Cerebellar cortex (tissue), 1 donor: ENCODE measurements at regions not wholly inside any gene's neighbourhood (a gene's known extent, or its start where the extent isn't known, plus 50 kb on each side); places are given as distances from the start of the nearest gene placed in this dataset.
"Not testable (repeated sequence)": the region's sequence is repeated elsewhere in the genome, so short reads cannot be mapped to it uniquely, and the experiment has no call there.

ENCODE experiments used
- DNase-seq: peaks from one replicate; pipeline ENCODE4 v3.0.0-alpha.2; 2015; ENCODE audit warnings: low spot score

GRCh38 chr3:168976969-168977368 lies 686.5 kb downstream of the MECOM start:
- DNase-seq, result no peak

GRCh38 chr3:168975576-168975975 lies 687.9 kb downstream of the MECOM start:
- no peak for DNase-seq

- DNase-seq, result no peak
These were observed 688.7 kb downstream of the MECOM start for GRCh38 chr3:168974617-168975403.

GRCh38 chr3:168973897-168974296 lies 689.6 kb downstream of the MECOM start:
- no peak for DNase-seq

GRCh38 chr3:168973206-168973605 lies 690.3 kb downstream of the MECOM start:
- no peak for DNase-seq

GRCh38 chr3:168968609-168969008 lies 694.9 kb downstream of the MECOM start:
- DNase-seq, result no peak

- DNase-seq, result no peak
These were observed 698.8 kb downstream of the MECOM start for GRCh38 chr3:168964736-168965135.

GRCh38 chr3:168961271-168961670 lies 702.2 kb downstream of the MECOM start:
- no peak for DNase-seq

- DNase-seq, result no peak
These were observed 703.8 kb downstream of the MECOM start for GRCh38 chr3:168959731-168960130.

GRCh38 chr3:168958466-168958865 lies 705.0 kb downstream of the MECOM start:
- DNase-seq, result no peak

- no peak for DNase-seq
These were observed 707.4 kb downstream of the MECOM start for GRCh38 chr3:168956076-168956475.

GRCh38 chr3:168952551-168952950 lies 711.0 kb downstream of the MECOM start:
- no peak for DNase-seq

- no peak for DNase-seq
These were observed 711.6 kb downstream of the MECOM start for GRCh38 chr3:168951884-168952283.

- no peak for DNase-seq
These were observed 712.1 kb downstream of the MECOM start for GRCh38 chr3:168951368-168951767.

- no peak for DNase-seq
These were observed 712.9 kb downstream of the MECOM start for GRCh38 chr3:168950622-168951021.

GRCh38 chr3:168939651-168940238 lies 723.8 kb downstream of the MECOM start:
- DNase-seq, result no peak

GRCh38 chr3:168933614-168934013 lies 729.9 kb downstream of the MECOM start:
- DNase-seq, result no peak

- DNase-seq, result not testable (repeated sequence)
These were observed 733.5 kb downstream of the MECOM start for GRCh38 chr3:168929997-168930396.

- DNase-seq, result no peak
These were observed 737.1 kb downstream of the MECOM start for GRCh38 chr3:168926426-168926825.

GRCh38 chr3:168925568-168925967 lies 737.9 kb downstream of the MECOM start:
- DNase-seq, result no peak

GRCh38 chr3:168914662-168915061 lies 748.9 kb downstream of the MECOM start:
- DNase-seq, result no peak

GRCh38 chr3:168909260-168909659 lies 754.3 kb downstream of the MECOM start:
- DNase-seq, result no peak

- no peak for DNase-seq
These were observed 768.1 kb downstream of the MECOM start for GRCh38 chr3:168895419-168895818.

- DNase-seq, result no peak
These were observed 769.3 kb downstream of the MECOM start for GRCh38 chr3:168894214-168894613.
